ENCODE measurements at regions not wholly inside any gene's neighbourhood (a gene's known extent, or its start where the extent isn't known, plus 50 kb on each side); places are given as distances from the start of the nearest gene placed in this dataset.

DNA sequence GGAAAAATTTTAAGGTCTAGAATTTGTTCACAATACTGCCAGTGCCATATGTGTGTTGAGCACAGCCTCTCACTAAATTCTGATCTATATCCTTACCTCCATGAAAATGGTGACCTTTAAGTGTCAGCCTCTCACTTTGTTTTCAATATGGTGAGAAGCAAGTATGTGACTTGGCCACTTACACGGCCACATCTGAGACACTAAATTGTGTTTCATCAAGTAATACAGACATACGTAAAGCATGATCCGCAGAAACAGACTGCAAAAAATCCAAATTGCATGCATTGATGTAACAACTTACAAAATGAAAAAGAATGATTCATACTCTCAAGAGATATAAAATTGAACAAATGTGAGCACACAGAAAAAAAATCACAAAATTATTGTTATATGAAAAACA, 55.2 kb upstream of the UGP2 start:
- DNase-seq, result no peak

DNA sequence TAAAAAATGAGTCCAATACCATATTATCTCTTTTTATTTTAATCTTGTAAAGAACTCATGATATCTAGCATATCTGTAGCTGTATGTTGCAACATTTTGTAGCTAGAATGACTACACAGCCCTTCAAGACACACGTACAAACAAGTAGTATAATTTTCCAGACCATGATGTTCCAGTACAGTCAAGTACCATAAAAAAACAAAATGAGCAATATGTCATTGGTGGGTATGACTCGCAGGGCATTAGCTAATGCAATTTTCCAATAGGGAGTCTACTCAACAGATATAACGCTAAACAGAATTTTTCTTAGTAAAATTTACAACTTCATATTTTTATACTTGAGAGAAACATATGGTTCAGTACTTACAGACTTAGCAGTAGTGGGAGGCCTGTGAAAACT, 53.6 kb upstream of the UGP2 start:
- no peak for DNase-seq

GRCh38 chr2:63789338-63790020, 52.2 kb upstream of the UGP2 start:
- no peak for DNase-seq

GRCh38 chr2:63790491-63790890, 51.2 kb upstream of the UGP2 start:
- DNase-seq, result no peak

DNA sequence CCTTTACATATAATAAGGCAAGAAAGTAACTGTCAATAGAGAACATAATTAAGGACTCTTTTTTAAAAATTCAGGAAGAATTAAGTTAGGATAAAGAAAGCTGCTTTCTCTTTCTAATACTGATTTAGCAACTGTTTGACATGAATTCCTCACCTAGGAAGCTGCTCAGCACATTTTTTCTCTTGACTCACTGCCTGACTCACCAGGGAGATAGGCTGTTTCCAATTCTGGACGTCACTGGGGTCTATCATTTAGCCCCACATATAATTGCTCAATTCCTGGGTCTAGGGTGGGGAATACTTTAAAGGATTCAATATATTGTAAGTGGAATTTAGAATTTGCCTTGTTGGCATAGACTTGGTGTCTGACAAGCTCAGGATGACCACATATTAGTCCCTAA, 50.8 kb upstream of the UGP2 start:
- DNase-seq, result no peak

GRCh38 chr2:63791387-63791786, 50.3 kb upstream of the UGP2 start:
- no peak for DNase-seq
